ENCODE measurements at regions not wholly inside any gene's neighbourhood (a gene's known extent, or its start where the extent isn't known, plus 50 kb on each side); places are given as distances from the start of the nearest gene placed in this dataset.

GRCh38 chr7:16169537-16169936, 251.8 kb downstream of the CRPPA start:
- Mint-ChIP-seq H3K9me3 (no peaks in the 10 kb centered on the region), H3K36me3 (ENCODE audit: low read depth) (no peaks in the 10 kb centered on the region), H3K27ac (no peak overlapping the region), H3K4me1 (ENCODE audit: low read depth) (no peaks in the 10 kb centered on the region), H3K4me3 (no peak overlapping the region), H3K27me3 (ENCODE audit: insufficient read depth) (no peaks in the 10 kb centered on the region; the same call in 1 of the 2 replicates)
- DNase-seq: no peak
- no peak for TF ChIP-seq CTCF (IDR thresholded peaks at IDR 0.05)

GRCh38 chr7:16167526-16167925, 253.8 kb downstream of the CRPPA start:
- H3K9me3 Mint-ChIP-seq: peaks cover 1% of the 10 kb centered on the region; the same call in 1 of the 2 replicates
- no peaks in the 10 kb centered on the region for H3K36me3 Mint-ChIP-seq (ENCODE audit: low read depth)
- H3K27me3 Mint-ChIP-seq (ENCODE audit: insufficient read depth): no peaks in the 10 kb centered on the region; the same call in 1 of the 2 replicates
- H3K4me3 Mint-ChIP-seq: no peak overlapping the region
- no peak for DNase-seq
- H3K4me1 Mint-ChIP-seq (ENCODE audit: low read depth): no peaks in the 10 kb centered on the region
- no peak for TF ChIP-seq CTCF (IDR thresholded peaks at IDR 0.05)
- no peak overlapping the region for H3K27ac Mint-ChIP-seq

- no peak for TF ChIP-seq CTCF (IDR thresholded peaks at IDR 0.05)
- Mint-ChIP-seq H3K27ac (no peak overlapping the region), H3K9me3 (peaks cover 21% of the 10 kb centered on the region; the same call in 1 of the 2 replicates), H3K36me3 (ENCODE audit: low read depth) (peaks cover 26% of the 10 kb centered on the region), H3K4me3 (no peak overlapping the region), H3K27me3 (ENCODE audit: insufficient read depth) (no peaks in the 10 kb centered on the region), H3K4me1 (ENCODE audit: low read depth) (no peaks in the 10 kb centered on the region)
- no peak for DNase-seq
These were observed 277.0 kb downstream of the CRPPA start for GRCh38 chr7:16144361-16144760.

- H3K4me3 Mint-ChIP-seq: no peak overlapping the region
- H3K36me3 Mint-ChIP-seq (ENCODE audit: low read depth): no peaks in the 10 kb centered on the region
- peaks cover 21% of the 10 kb centered on the region for H3K4me1 Mint-ChIP-seq (ENCODE audit: low read depth)
- no peaks in the 10 kb centered on the region for H3K9me3 Mint-ChIP-seq
- DNase-seq: no peak
- no peak overlapping the region for H3K27ac Mint-ChIP-seq
- no peak for TF ChIP-seq CTCF (IDR thresholded peaks at IDR 0.05)
- no peaks in the 10 kb centered on the region for H3K27me3 Mint-ChIP-seq (ENCODE audit: insufficient read depth)
These were observed 283.4 kb downstream of the CRPPA start for GRCh38 chr7:16137944-16138343.

- DNase-seq: no peak
- H3K4me3 Mint-ChIP-seq: no peak overlapping the region
- H3K4me1 Mint-ChIP-seq (ENCODE audit: low read depth): peaks cover 21% of the 10 kb centered on the region
- H3K9me3 Mint-ChIP-seq: no peaks in the 10 kb centered on the region
- no peak overlapping the region for H3K27ac Mint-ChIP-seq
- no peak for TF ChIP-seq CTCF (IDR thresholded peaks at IDR 0.05)
- H3K36me3 Mint-ChIP-seq (ENCODE audit: low read depth): no peaks in the 10 kb centered on the region
- no peaks in the 10 kb centered on the region for H3K27me3 Mint-ChIP-seq (ENCODE audit: insufficient read depth)
These were observed 284.4 kb downstream of the CRPPA start for GRCh38 chr7:16136896-16137295.

GRCh38 chr7:16135658-16136057, 285.7 kb downstream of the CRPPA start:
- Mint-ChIP-seq H3K27ac (no peak overlapping the region), H3K4me1 (ENCODE audit: low read depth) (peaks cover 28% of the 10 kb centered on the region), H3K9me3 (no peaks in the 10 kb centered on the region), H3K4me3 (no peak overlapping the region), H3K27me3 (ENCODE audit: insufficient read depth) (no peaks in the 10 kb centered on the region), H3K36me3 (ENCODE audit: low read depth) (0 out of 2 replicates have a peak, but pooled peaks cover 5% of the 10 kb centered on the region)
- DNase-seq: peak; percentile 12
- TF ChIP-seq CTCF (IDR thresholded peaks at IDR 0.05): no peak

Measured in HFFc6 (cell line).